HepG2 (cell line): ENCODE measurements at regions not wholly inside any gene's neighbourhood (a gene's known extent, or its start where the extent isn't known, plus 50 kb on each side); places are given as distances from the start of the nearest gene placed in this dataset.

Source experiments
- ATAC-seq: fragments of 200-7000 bp; cut with Tn5 transposase; 3 replicates; pipeline ENCODE4 v1.9.1; 2020; ENCODE audit warnings: mild to moderate bottlenecking, moderate library complexity
- BruUV-seq: library from RNA; stranded (reverse); fragments of 400-500 nt; replicated peaks from 2 replicates; lab custom pipeline; 2021; lab: Mats Ljungman, UMichigan
- CTCF ChIA-PET: fragments of 300-600 bp; formaldehyde crosslinking; extraction: SDS; loops from one replicate; lab custom pipeline; 2021; ENCODE audit warnings: low total read pairs, inconsistent platforms, low intra/inter-chr PET ratio; lab: Yijun Ruan, JAX
- POLR2A ChIA-PET: fragments of 350-600 bp; sonication (Branson Sonifier 250); formaldehyde crosslinking; loops from one replicate; lab custom pipeline; 2020; ENCODE audit warnings: antibody characterized with exemption, inconsistent platforms; lab: Yijun Ruan, JAX
- DNase-seq: peaks from one replicate; pipeline ENCODE4 v3.0.0-alpha.2; 2015; ENCODE audit warnings: low spot score
- FAIRE-seq: peaks from 3 replicates; lab custom pipeline; 2011; peaks lifted over from hg19 to GRCh38; lab: Jason Lieb, UNC
- H2AFZ ChIP-seq: one replicate; pipeline ENCODE4 v1.6.1; 2011; ENCODE audit warnings: low read length, inconsistent platforms
- H3K27ac ChIP-seq: fragments of 300-600 bp; 3 replicates; pipeline ENCODE4 v1.8.0; 2011; ENCODE audit warnings: mixed run types, mild to moderate bottlenecking, mixed read lengths, low read length, inconsistent platforms; ENCODE audit not compliant: insufficient read depth; ENCODE audit errors: extremely low read length
- H3K27me3 ChIP-seq, 2 experiments: fragments of 200-600 bp in 1 of 2; 2 replicates in 1 of 2; 3 replicates in 1 of 2; pipeline versions ENCODE4 v1.6.0 to v1.8.0; 2011; ENCODE audit warnings: low read length in 2 of 2, mild to moderate bottlenecking in 2 of 2, moderate library complexity in 2 of 2, inconsistent platforms in 1 of 2; ENCODE audit not compliant: insufficient read depth in 2 of 2, control insufficient read depth in 1 of 2
- H3K36me3 ChIP-seq, 2 experiments: fragments of 200-600 bp in 1 of 2; replicated peaks in 1 of 2; 2 replicates in 1 of 2; 3 replicates in 1 of 2; pipeline versions ENCODE4 v1.5.1 to v1.8.0; 2011; ENCODE audit warnings: low read length in 2 of 2, inconsistent platforms in 1 of 2; ENCODE audit not compliant: insufficient read depth in 2 of 2, control insufficient read depth in 1 of 2
- H3K4me1 ChIP-seq: 2 replicates; pipeline ENCODE4 v1.5.1; 2012; ENCODE audit warnings: low read length, inconsistent platforms; ENCODE audit not compliant: insufficient read depth
- H3K4me2 ChIP-seq: 2 replicates; pipeline ENCODE4 v1.6.0; 2011; ENCODE audit warnings: low read depth, low read length, inconsistent platforms
- H3K4me3 ChIP-seq, 3 experiments: fragments of 200-600 bp in 1 of 3; sonication (generic), shearing (Covaris generic) in 1 of 3; replicated peaks in 1 of 3; 2 replicates each; pipeline ENCODE4 v1.5.1; 2011 to 2016; ENCODE audit warnings: low read length in 3 of 3, inconsistent platforms in 2 of 3, low read depth in 2 of 3, mild to moderate bottlenecking in 2 of 3, control low read depth in 1 of 3, mixed read lengths in 1 of 3; ENCODE audit not compliant: insufficient read depth in 1 of 3
- H3K79me2 ChIP-seq: one replicate; pipeline ENCODE4 v1.6.1; 2011; ENCODE audit warnings: low read length, inconsistent platforms; ENCODE audit not compliant: insufficient read depth
- H3K9ac ChIP-seq: 2 replicates; pipeline ENCODE4 v1.6.0; 2011; ENCODE audit warnings: mild to moderate bottlenecking, low read depth, low read length, inconsistent platforms; ENCODE audit not compliant: insufficient read depth
- H3K9me3 ChIP-seq: 2 replicates; pipeline ENCODE4 v1.5.1; 2012; ENCODE audit warnings: mild to moderate bottlenecking, low read length
- H4K20me1 ChIP-seq: 2 replicates; pipeline ENCODE4 v1.6.0; 2011; ENCODE audit warnings: inconsistent platforms, mild to moderate bottlenecking, low read length, moderate library complexity; ENCODE audit not compliant: insufficient read depth
- MTERF4 ChIP-seq: sonication (generic); formaldehyde crosslinking; IDR thresholded peaks from 2 replicates; pipeline ENCODE4 v1.8.0; 2023; ENCODE audit warnings: mild to moderate bottlenecking, missing genetic modification reagents
- SMAD1 ChIP-seq: sonication (generic); formaldehyde crosslinking; IDR thresholded peaks from 2 replicates; pipeline ENCODE4 v1.4.0; 2020; ENCODE audit warnings: missing genetic modification reagents, low read depth, mild to moderate bottlenecking, borderline replicate concordance
- TEAD2 ChIP-seq: sonication (generic); formaldehyde crosslinking; IDR thresholded peaks from 2 replicates; pipeline ENCODE4 v1.9.0; 2021; ENCODE audit warnings: missing genetic modification reagents
- ZNF564 ChIP-seq: sonication (generic); formaldehyde crosslinking; IDR thresholded peaks from 2 replicates; pipeline ENCODE4 v1.8.1; 2023; ENCODE audit warnings: mild to moderate bottlenecking, missing genetic modification reagents
- ZNF709 ChIP-seq: sonication (generic); formaldehyde crosslinking; IDR thresholded peaks from 2 replicates; pipeline ENCODE4 v1.5.0; 2020; ENCODE audit warnings: mild to moderate bottlenecking, missing genetic modification reagents
- ZNF766 ChIP-seq: sonication (generic); formaldehyde crosslinking; IDR thresholded peaks from 2 replicates; pipeline ENCODE4 v1.5.0; 2020; ENCODE audit warnings: missing genetic modification reagents, borderline replicate concordance
- WGBS: methylation state at CpG from one replicate; pipeline ENCODE4 v1.1.6; 2017; ENCODE audit warnings: low lambda C conversion rate; 5-methylcytosine and 5-hydroxymethylcytosine counted together
- in situ Hi-C: cut with HindIII; loops from 2 replicates; pipeline ENCODE4 v1.10.0; 2017; ENCODE audit warnings: low pct_unique_long_range_greater_than_20kb; ENCODE audit not compliant: extremely low pct_ligation_motif_present
- intact Hi-C: fragments of 100-400 bp; cut with micrococcal nuclease; formaldehyde crosslinking; loops from one replicate; pipeline ENCODE4 v1.10.0; 2022; ENCODE audit not compliant: unreplicated experiment
- TF ChIP-seq, protein P1 (sequence below): sonication (generic); formaldehyde crosslinking; IDR thresholded peaks from 2 replicates; pipeline ENCODE4 v1.4.0; 2020; ENCODE audit warnings: missing genetic modification reagents

GRCh38 chr2:2914252-2914651 lies 463.4 kb downstream of the EIPR1 start (continued):
- no peak for TF ChIP-seq TEAD2 (CRISPR knock-in tag)
- TF ChIP-seq, all 625 proteins: peak for 0

DNA sequence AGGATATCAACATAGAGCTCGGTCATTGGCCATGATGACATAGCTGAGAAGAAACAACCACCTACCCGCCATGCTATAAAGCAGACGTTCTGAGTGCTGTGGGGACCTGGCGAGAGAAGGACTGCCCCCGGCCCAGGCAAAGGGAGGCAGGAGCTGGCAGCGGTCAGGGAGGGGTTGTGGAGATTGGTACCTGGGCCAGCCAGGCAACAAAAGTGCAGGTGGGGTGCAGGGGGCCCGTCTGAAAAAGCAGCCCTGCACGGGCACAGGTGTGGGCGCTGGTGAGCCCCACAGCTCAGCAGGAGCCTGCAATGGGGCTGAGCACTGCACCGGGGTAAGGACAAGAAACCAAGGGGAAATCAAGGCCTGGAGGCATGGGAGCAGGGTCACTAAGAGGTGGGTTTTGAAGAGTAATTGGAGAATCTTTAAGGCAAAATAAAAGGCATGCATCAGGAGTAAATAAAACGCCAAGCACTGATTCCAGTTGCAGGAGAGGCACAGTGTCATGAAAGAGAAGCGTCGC lies 464.0 kb downstream of the EIPR1 start:
- TF ChIP-seq ZNF709 (CRISPR knock-in tag): no peak
- TF ChIP-seq MTERF4 (CRISPR knock-in tag): no peak
- no peak for TF ChIP-seq ZNF766 (CRISPR knock-in tag)
- TF ChIP-seq, protein P1, sequence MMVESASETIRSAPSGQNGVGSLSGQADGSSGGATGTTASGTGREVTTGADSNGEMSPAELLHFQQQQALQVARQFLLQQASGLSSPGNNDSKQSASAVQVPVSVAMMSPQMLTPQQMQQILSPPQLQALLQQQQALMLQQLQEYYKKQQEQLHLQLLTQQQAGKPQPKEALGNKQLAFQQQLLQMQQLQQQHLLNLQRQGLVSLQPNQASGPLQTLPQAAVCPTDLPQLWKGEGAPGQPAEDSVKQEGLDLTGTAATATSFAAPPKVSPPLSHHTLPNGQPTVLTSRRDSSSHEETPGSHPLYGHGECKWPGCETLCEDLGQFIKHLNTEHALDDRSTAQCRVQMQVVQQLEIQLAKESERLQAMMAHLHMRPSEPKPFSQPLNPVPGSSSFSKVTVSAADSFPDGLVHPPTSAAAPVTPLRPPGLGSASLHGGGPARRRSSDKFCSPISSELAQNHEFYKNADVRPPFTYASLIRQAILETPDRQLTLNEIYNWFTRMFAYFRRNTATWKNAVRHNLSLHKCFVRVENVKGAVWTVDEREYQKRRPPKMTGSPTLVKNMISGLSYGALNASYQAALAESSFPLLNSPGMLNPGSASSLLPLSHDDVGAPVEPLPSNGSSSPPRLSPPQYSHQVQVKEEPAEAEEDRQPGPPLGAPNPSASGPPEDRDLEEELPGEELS (CRISPR knock-in tag): no peak
- TF ChIP-seq SMAD1 (CRISPR knock-in tag): no peak
- no peak for TF ChIP-seq ZNF564
- TF ChIP-seq, all 625 proteins: peak for 0
- H3K9me3 ChIP-seq: no peaks in the 10 kb centered on the region
- FAIRE-seq: no peak
- 24% methylated on average over 13 of the region's 13 CpGs for WGBS
- no TSS peak for BruUV-seq
- H4K20me1 ChIP-seq: no peaks in the 10 kb centered on the region
- no peak overlapping the region for H3K9ac ChIP-seq
- POLR2A ChIA-PET: no interaction called here
- H3K4me2 ChIP-seq: no peak overlapping the region
- in situ Hi-C loops: no loop called here
- no peaks in the 10 kb centered on the region for H3K36me3 ChIP-seq
- no peaks in the 10 kb centered on the region for H3K79me2 ChIP-seq
- H3K27me3 ChIP-seq: peaks cover 4 to 27% of the 10 kb centered on the region in 2 experiments
- H3K4me1 ChIP-seq: no peaks in the 10 kb centered on the region
- intact Hi-C loops: no loop called here
- ATAC-seq: no peak
- no peak overlapping the region for H2AFZ ChIP-seq
- CTCF ChIA-PET: no interaction called here
- no peak overlapping the region for H3K4me3 ChIP-seq
- H3K27ac ChIP-seq: no peak overlapping the region
- no peak for DNase-seq
